Activated CD8-positive, alpha-beta memory T cell treated with anti-CD3 and anti-CD28 coated beads, Interleukin-2, amount 50 U/mL, for 48 hours (primary cell): ENCODE measurements at regions not wholly inside any gene's neighbourhood (a gene's known extent, or its start where the extent isn't known, plus 50 kb on each side); places are given as distances from the start of the nearest gene placed in this dataset.
"Not testable (repeated sequence)": the region's sequence is repeated elsewhere in the genome, so short reads cannot be mapped to it uniquely, and the experiment has no call there.

Source experiments
- DNase-seq: peaks from one replicate; pipeline ENCODE4 v3.0.0-alpha.2; 2020

- DNase-seq: peak; percentile 50
These were observed 61.0 kb downstream of the FOXD4L5 start for GRCh38 chr9:65223986-65224385.

GRCh38 chr9:65208834-65209233, 76.2 kb downstream of the FOXD4L5 start:
- DNase-seq: not testable (repeated sequence)

GRCh38 chr9:65207273-65207672, 77.7 kb downstream of the FOXD4L5 start:
- DNase-seq: not testable (repeated sequence)

GRCh38 chr9:65205853-65206252, 79.2 kb downstream of the FOXD4L5 start:
- not testable (repeated sequence) for DNase-seq

- not testable (repeated sequence) for DNase-seq
These were observed 89.2 kb downstream of the FOXD4L5 start for GRCh38 chr9:65195781-65196180.

- not testable (repeated sequence) for DNase-seq
These were observed 129.1 kb downstream of the FOXD4L5 start for GRCh38 chr9:65155937-65156336.
